ENCODE measurements at regions not wholly inside any gene's neighbourhood (a gene's known extent, or its start where the extent isn't known, plus 50 kb on each side); places are given as distances from the start of the nearest gene placed in this dataset.

DNA sequence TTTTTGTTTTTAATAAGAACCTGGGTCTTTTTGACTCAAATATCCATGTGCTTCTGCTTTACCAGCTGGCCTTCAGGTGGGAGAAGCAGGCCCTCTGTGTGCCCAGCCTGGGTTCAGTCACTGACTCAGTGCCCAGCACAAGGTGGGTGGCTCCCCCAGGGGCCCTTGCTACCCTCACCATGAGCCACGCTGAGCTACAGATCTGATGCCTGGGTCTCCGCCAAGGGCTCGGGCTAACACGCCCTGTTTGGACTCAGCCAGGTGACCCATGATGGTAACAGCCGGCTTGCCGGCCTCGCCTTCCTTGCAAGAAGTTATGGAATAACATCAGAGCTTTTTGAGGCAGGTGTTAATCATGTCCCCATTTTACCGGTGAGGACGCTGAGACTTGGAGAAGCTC is 109.5 kb upstream of the NLRP1 start:
- no peak for TF ChIP-seq CTCF (conservative IDR thresholded peaks at IDR 0.05 in 1 of 2, IDR thresholded peaks at IDR 0.05 in 1 of 2; ENCODE audit: extremely low read depth in 1 of 2, insufficient read depth in 1 of 2, low read depth in 1 of 2, low read length in 2 of 2)
- TF ChIP-seq EZH2 (IDR thresholded peaks at IDR 0.05; ENCODE audit: borderline replicate concordance, low read length): no peak
